Neural progenitor cell (in vitro differentiated cells): ENCODE measurements at regions not wholly inside any gene's neighbourhood (a gene's known extent, or its start where the extent isn't known, plus 50 kb on each side); places are given as distances from the start of the nearest gene placed in this dataset.

ENCODE experiments used
- DNase-seq: peaks from one replicate; pipeline ENCODE4 v3.0.0-alpha.2; 2016; ENCODE audit warnings: low spot score
- H2AFZ ChIP-seq: fragments of 200-600 bp; sonication (generic); replicated peaks from 2 replicates; pipeline ENCODE4 v1.6.1; 2016; ENCODE audit warnings: antibody characterized with exemption
- H3F3A ChIP-seq: fragments of 200-600 bp; sonication (generic); 2 replicates; pipeline ENCODE4 v1.6.1; 2016; ENCODE audit warnings: antibody characterized with exemption, low read depth
- H3K27ac ChIP-seq: fragments of 200-600 bp; sonication (generic); 2 replicates; pipeline ENCODE4 v1.5.1; 2016; ENCODE audit warnings: mild to moderate bottlenecking
- H3K27me3 ChIP-seq: fragments of 200-600 bp; sonication (generic); 2 replicates; pipeline ENCODE4 v1.6.1; 2016; ENCODE audit warnings: mild to moderate bottlenecking, moderate library complexity
- H3K36me3 ChIP-seq: fragments of 200-600 bp; sonication (generic); 2 replicates; pipeline ENCODE4 v1.5.1; 2016
- H3K4me1 ChIP-seq: fragments of 200-600 bp; sonication (generic); 2 replicates; pipeline ENCODE4 v1.6.1; 2016; ENCODE audit warnings: mixed run types
- H3K4me2 ChIP-seq: fragments of 200-600 bp; sonication (generic); 2 replicates; pipeline ENCODE4 v1.6.1; 2016
- H3K4me3 ChIP-seq: fragments of 200-600 bp; sonication (generic); 2 replicates; pipeline ENCODE4 v1.5.1; 2016
- H3K79me2 ChIP-seq: fragments of 200-600 bp; sonication (generic); 2 replicates; pipeline ENCODE4 v1.6.1; 2016; ENCODE audit warnings: low read depth
- H3K9ac ChIP-seq: fragments of 200-600 bp; sonication (generic); 2 replicates; pipeline ENCODE4 v1.6.1; 2016
- H3K9me3 ChIP-seq: fragments of 200-600 bp; sonication (generic); 2 replicates; pipeline ENCODE4 v1.5.1; 2016; ENCODE audit warnings: low read depth
- H4K20me1 ChIP-seq: fragments of 200-600 bp; sonication (generic); 2 replicates; pipeline ENCODE4 v1.6.1; 2016; ENCODE audit warnings: low read depth
- H3K27ac Mint-ChIP-seq: 3 replicates; pipeline ENCODE4 v1.8.0; 2021; ENCODE audit warnings: mixed read lengths
- H3K27me3 Mint-ChIP-seq: 2 replicates; pipeline ENCODE4 v1.8.0; 2022; ENCODE audit warnings: low read depth, mild to moderate bottlenecking, inconsistent platforms, moderate library complexity, mixed read lengths; ENCODE audit not compliant: insufficient read depth
- H3K36me3 Mint-ChIP-seq: 3 replicates; pipeline ENCODE4 v1.8.0; 2021; ENCODE audit warnings: mixed read lengths
- H3K4me1 Mint-ChIP-seq: 3 replicates; pipeline ENCODE4 v1.8.0; 2021; ENCODE audit warnings: mixed read lengths
- H3K4me3 Mint-ChIP-seq: 3 replicates; pipeline ENCODE4 v1.8.0; 2021; ENCODE audit warnings: mild to moderate bottlenecking, moderate library complexity, mixed read lengths
- H3K9me3 Mint-ChIP-seq: 3 replicates; pipeline ENCODE4 v1.8.0; 2020; ENCODE audit warnings: mixed read lengths
- EZH2 ChIP-seq: fragments of 200-600 bp; sonication (generic); IDR thresholded peaks from 2 replicates; pipeline ENCODE4 v1.6.1; 2017; ENCODE audit warnings: antibody characterized with exemption, mild to moderate bottlenecking, moderate library complexity
- EZH2phosphoT487 ChIP-seq: fragments of 200-600 bp; sonication (generic); IDR thresholded peaks from 2 replicates; pipeline ENCODE4 v1.6.1; 2017; ENCODE audit warnings: antibody characterized with exemption
- TF ChIP-seq, protein P1 (sequence below): fragments of 200-600 bp; sonication (generic); IDR thresholded peaks from 2 replicates; pipeline ENCODE4 v1.5.1; 2017; ENCODE audit warnings: antibody characterized with exemption, mild to moderate bottlenecking

DNA sequence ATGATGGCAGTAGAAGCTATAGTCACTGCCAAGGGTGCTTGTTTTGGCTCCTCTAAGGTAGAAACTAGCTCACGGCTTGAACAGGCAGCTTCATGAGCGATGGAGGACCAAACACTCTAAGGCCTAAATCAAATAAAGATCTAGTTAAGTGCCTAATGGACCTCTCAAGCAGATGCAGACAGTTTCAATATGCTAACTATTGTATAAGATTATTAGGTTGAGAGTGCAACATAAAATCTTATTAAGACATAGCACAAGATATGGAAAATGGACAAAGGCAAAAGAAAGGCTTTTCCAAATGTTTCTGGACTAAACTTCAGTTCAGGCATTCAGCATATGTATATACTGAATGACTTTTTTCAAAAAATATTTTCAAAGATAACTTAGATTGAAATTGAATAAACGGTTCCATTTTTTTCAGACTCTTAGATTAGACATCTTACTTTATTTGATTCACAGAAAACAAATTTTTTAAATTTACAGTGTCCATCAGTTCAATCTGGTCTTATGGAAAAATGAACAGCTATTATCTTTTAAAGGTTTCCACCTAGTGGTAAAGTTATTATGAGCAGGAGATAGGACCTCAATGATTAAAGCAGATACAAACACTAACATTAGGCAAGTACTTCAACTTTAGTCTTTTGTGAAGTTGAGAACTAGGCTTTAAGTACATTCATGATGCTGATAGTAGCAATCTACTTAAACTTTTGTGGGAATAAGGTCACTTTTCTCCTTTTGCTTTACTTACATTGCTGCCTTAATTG is 1167.7 kb downstream of the MAT2B start:
- H3K4me3 Mint-ChIP-seq = no peak overlapping the region
- H3K9ac ChIP-seq = no peak overlapping the region
- peaks cover 10% of the 10 kb centered on the region for H3K9me3 Mint-ChIP-seq
- no peaks in the 10 kb centered on the region for H3F3A ChIP-seq
- H3K36me3 ChIP-seq = no peaks in the 10 kb centered on the region
- no peak overlapping the region for H3K27ac ChIP-seq
- peaks cover 3% of the 10 kb centered on the region for H3K4me1 Mint-ChIP-seq
- no peak for DNase-seq
- H3K9me3 ChIP-seq = no peaks in the 10 kb centered on the region
- H3K79me2 ChIP-seq = no peaks in the 10 kb centered on the region
- H3K4me1 ChIP-seq = no peaks in the 10 kb centered on the region
- no peaks in the 10 kb centered on the region for H3K36me3 Mint-ChIP-seq
- H3K4me3 ChIP-seq = no peak overlapping the region
- H3K4me2 ChIP-seq = no peak overlapping the region
- H3K27me3 ChIP-seq = no peaks in the 10 kb centered on the region
- no peak overlapping the region for H3K27ac Mint-ChIP-seq
- H4K20me1 ChIP-seq = no peaks in the 10 kb centered on the region
- TF ChIP-seq, protein P1, sequence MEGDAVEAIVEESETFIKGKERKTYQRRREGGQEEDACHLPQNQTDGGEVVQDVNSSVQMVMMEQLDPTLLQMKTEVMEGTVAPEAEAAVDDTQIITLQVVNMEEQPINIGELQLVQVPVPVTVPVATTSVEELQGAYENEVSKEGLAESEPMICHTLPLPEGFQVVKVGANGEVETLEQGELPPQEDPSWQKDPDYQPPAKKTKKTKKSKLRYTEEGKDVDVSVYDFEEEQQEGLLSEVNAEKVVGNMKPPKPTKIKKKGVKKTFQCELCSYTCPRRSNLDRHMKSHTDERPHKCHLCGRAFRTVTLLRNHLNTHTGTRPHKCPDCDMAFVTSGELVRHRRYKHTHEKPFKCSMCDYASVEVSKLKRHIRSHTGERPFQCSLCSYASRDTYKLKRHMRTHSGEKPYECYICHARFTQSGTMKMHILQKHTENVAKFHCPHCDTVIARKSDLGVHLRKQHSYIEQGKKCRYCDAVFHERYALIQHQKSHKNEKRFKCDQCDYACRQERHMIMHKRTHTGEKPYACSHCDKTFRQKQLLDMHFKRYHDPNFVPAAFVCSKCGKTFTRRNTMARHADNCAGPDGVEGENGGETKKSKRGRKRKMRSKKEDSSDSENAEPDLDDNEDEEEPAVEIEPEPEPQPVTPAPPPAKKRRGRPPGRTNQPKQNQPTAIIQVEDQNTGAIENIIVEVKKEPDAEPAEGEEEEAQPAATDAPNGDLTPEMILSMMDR = peak; percentile 38
- TF ChIP-seq EZH2 = no peak
- no peak for TF ChIP-seq EZH2phosphoT487
- H2AFZ ChIP-seq = no peak overlapping the region
- H3K27me3 Mint-ChIP-seq = no peaks in the 10 kb centered on the region

DNA sequence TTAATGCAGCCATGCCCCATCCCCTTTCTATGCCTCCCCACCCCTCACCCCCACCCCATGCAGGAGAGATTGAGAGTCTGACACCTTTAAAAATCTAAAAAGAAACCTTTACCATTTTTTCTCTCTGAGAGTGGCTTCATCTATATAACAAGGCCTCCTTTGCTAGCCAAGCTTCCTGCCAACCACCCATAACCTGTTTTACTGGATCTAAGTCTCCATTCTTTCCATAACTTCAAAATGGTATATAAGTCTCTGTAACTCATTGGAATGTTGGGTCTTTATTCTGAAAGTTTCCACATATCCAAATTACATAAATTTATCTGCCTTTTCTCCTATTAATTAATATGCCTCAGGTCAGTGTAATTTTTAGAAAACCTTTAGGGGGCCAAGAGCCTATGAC is 1174.0 kb downstream of the MAT2B start:
- Histone ChIP-seq H2AFZ (no peak overlapping the region), H3K9me3 (no peaks in the 10 kb centered on the region), H3K4me1 (peaks cover 5% of the 10 kb centered on the region), H3F3A (no peaks in the 10 kb centered on the region), H3K79me2 (no peaks in the 10 kb centered on the region), H3K27me3 (no peaks in the 10 kb centered on the region), H4K20me1 (no peaks in the 10 kb centered on the region), H3K36me3 (no peaks in the 10 kb centered on the region), H3K4me3 (no peak overlapping the region), H3K9ac (no peak overlapping the region), H3K4me2 (no peak overlapping the region), H3K27ac (no peak overlapping the region)
- Mint-ChIP-seq H3K4me1 (peaks cover 16% of the 10 kb centered on the region), H3K9me3 (peaks cover 7% of the 10 kb centered on the region), H3K36me3 (no peaks in the 10 kb centered on the region), H3K27ac (no peak overlapping the region), H3K4me3 (no peak overlapping the region), H3K27me3 (no peaks in the 10 kb centered on the region)
- TF ChIP-seq EZH2 (no peak), EZH2phosphoT487 (no peak)
- TF ChIP-seq, protein P1 = no peak
- DNase-seq = no peak

DNA sequence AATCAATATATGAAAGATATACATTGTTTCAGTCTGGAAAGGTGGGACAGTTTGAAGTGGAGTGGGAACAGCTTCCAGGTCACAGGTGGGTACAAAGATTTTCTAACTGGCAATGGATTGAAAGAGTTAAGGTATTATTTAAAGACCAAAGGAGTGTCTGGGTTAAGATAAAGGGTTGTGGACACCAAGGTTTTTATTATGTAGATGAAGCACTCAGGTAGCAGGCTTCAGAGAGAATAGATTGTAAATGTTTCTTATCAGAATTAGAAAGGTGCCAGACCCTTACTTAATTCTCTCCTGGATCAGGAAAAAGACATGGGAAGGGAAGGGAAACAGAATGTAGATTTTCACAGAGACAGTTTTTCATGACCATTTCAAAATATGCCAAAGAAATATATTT is 1174.8 kb downstream of the MAT2B start:
- H3K4me3 Mint-ChIP-seq = no peak overlapping the region
- no peak overlapping the region for H3K27ac Mint-ChIP-seq
- no peaks in the 10 kb centered on the region for H3K27me3 Mint-ChIP-seq
- Histone ChIP-seq H3K9ac (no peak overlapping the region), H3K9me3 (no peaks in the 10 kb centered on the region), H2AFZ (no peak overlapping the region), H3K79me2 (no peaks in the 10 kb centered on the region), H3K27ac (no peak overlapping the region), H4K20me1 (no peaks in the 10 kb centered on the region), H3K4me3 (no peak overlapping the region), H3K27me3 (no peaks in the 10 kb centered on the region), H3K4me2 (no peak overlapping the region), H3K4me1 (peaks cover 5% of the 10 kb centered on the region), H3K36me3 (no peaks in the 10 kb centered on the region), H3F3A (no peaks in the 10 kb centered on the region)
- H3K4me1 Mint-ChIP-seq = peaks cover 16% of the 10 kb centered on the region
- H3K36me3 Mint-ChIP-seq = no peaks in the 10 kb centered on the region
- H3K9me3 Mint-ChIP-seq = peaks cover 7% of the 10 kb centered on the region
- DNase-seq = no peak
- TF ChIP-seq EZH2phosphoT487 (no peak), EZH2 (no peak)
- TF ChIP-seq, protein P1 = no peak
